ENCODE measurements at regions not wholly inside any gene's neighbourhood (a gene's known extent, or its start where the extent isn't known, plus 50 kb on each side); places are given as distances from the start of the nearest gene placed in this dataset.

- no peak for DNase-seq
- no peaks in the 10 kb centered on the region for H3K36me3 ChIP-seq
- H3K27me3 ChIP-seq (replicated peaks in 1 of 7) = no peaks in the 10 kb centered on the region
- no peak overlapping the region for H3K27ac ChIP-seq
- no peak for TF ChIP-seq POLR2A (IDR thresholded peaks at IDR 0.05)
- no peak for TF ChIP-seq POLR2AphosphoS5 (IDR thresholded peaks at IDR 0.05)
- TF ChIP-seq CTCF (IDR thresholded peaks at IDR 0.05 in 8 of 11, conservative IDR thresholded peaks at IDR 0.05 in 3 of 11) = no peak
- intact Hi-C loops (cut with DNase I; ENCODE audit: low total_unique reads) = no loop called here
- H3K4me3 ChIP-seq = no peak overlapping the region
- WGBS, 5 donors = 47 to 67% (median 52%) methylated on average over 4 of the region's 4 CpGs
- peaks cover 0 to 5% (median 0%) of the 10 kb centered on the region in 8 donors for H3K9me3 ChIP-seq
- no peaks in the 10 kb centered on the region for H3K4me1 ChIP-seq
Measured at GRCh38 chr11:37506531-37506930, 908.5 kb upstream of the RAG2 start.

GRCh38 chr11:37505406-37505805 is 907.4 kb upstream of the RAG2 start:
- Histone ChIP-seq H3K36me3 (no peaks in the 10 kb centered on the region), H3K4me3 (no peak overlapping the region), H3K4me1 (no peaks in the 10 kb centered on the region), H3K27ac (no peak overlapping the region), H3K27me3 (replicated peaks in 1 of 7) (no peaks in the 10 kb centered on the region), H3K9me3 (peaks cover 0 to 5% (median 0%) of the 10 kb centered on the region in 8 donors)
- 81 to 90% (median 88%) methylated on average over 4 of the region's 4 CpGs for WGBS, 5 donors
- TF ChIP-seq CTCF (IDR thresholded peaks at IDR 0.05 in 8 of 11, conservative IDR thresholded peaks at IDR 0.05 in 3 of 11) (no peak), POLR2A (IDR thresholded peaks at IDR 0.05) (no peak), POLR2AphosphoS5 (IDR thresholded peaks at IDR 0.05) (no peak)
- DNase-seq = no peak
- intact Hi-C loops (cut with DNase I; ENCODE audit: low total_unique reads) = no loop called here

- H3K27ac ChIP-seq = no peak overlapping the region
- 58 to 85% (median 79%) methylated on average over 3 of the region's 3 CpGs for WGBS, 5 donors
- no peaks in the 10 kb centered on the region for H3K4me1 ChIP-seq
- intact Hi-C loops (cut with DNase I; ENCODE audit: low total_unique reads) = no loop called here
- DNase-seq = no peak
- H3K9me3 ChIP-seq = peaks cover 0 to 5% (median 0%) of the 10 kb centered on the region in 8 donors
- H3K36me3 ChIP-seq = no peaks in the 10 kb centered on the region
- H3K4me3 ChIP-seq = no peak overlapping the region
- TF ChIP-seq CTCF (IDR thresholded peaks at IDR 0.05 in 8 of 11, conservative IDR thresholded peaks at IDR 0.05 in 3 of 11) (no peak), POLR2AphosphoS5 (IDR thresholded peaks at IDR 0.05) (no peak), POLR2A (IDR thresholded peaks at IDR 0.05) (no peak)
- no peaks in the 10 kb centered on the region for H3K27me3 ChIP-seq (replicated peaks in 1 of 7)
Measured at GRCh38 chr11:37504921-37505320, 906.9 kb upstream of the RAG2 start.

GRCh38 chr11:37504060-37504611 is 906.1 kb upstream of the RAG2 start:
- 36 to 54% (median 44%) methylated on average over 3 of the region's 3 CpGs for WGBS, 5 donors
- H3K36me3 ChIP-seq = no peaks in the 10 kb centered on the region
- H3K9me3 ChIP-seq = peaks cover 0 to 5% (median 0%) of the 10 kb centered on the region in 8 donors
- H3K4me1 ChIP-seq = no peaks in the 10 kb centered on the region
- no peak for DNase-seq
- H3K27ac ChIP-seq = no peak overlapping the region
- intact Hi-C loops (cut with DNase I; ENCODE audit: low total_unique reads) = no loop called here
- no peaks in the 10 kb centered on the region for H3K27me3 ChIP-seq (replicated peaks in 1 of 7)
- no peak for TF ChIP-seq POLR2A (IDR thresholded peaks at IDR 0.05)
- TF ChIP-seq POLR2AphosphoS5 (IDR thresholded peaks at IDR 0.05) = no peak
- TF ChIP-seq CTCF (IDR thresholded peaks at IDR 0.05 in 8 of 11, conservative IDR thresholded peaks at IDR 0.05 in 3 of 11) = no peak
- H3K4me3 ChIP-seq = no peak overlapping the region

All from spleen (tissue), 11 donors.